H9 (cell line): ENCODE measurements at regions not wholly inside any gene's neighbourhood (a gene's known extent, or its start where the extent isn't known, plus 50 kb on each side); places are given as distances from the start of the nearest gene placed in this dataset.

Source experiments
- DNase-seq: peaks from one replicate; pipeline ENCODE4 v3.0.0-alpha.2; 2017
- H2AFZ ChIP-seq: one replicate; pipeline ENCODE4 v1.6.1; 2013; ENCODE audit warnings: mild to moderate bottlenecking, low read length, control low read depth, moderate library complexity
- H2AK5ac ChIP-seq: 2 replicates; pipeline ENCODE4 v1.6.1; 2013; ENCODE audit warnings: low read length, control low read depth, mixed read lengths; ENCODE audit not compliant: insufficient read length
- H2BK120ac ChIP-seq: one replicate; pipeline ENCODE4 v1.6.1; 2013; ENCODE audit warnings: low read depth, mild to moderate bottlenecking, low read length, control low read depth, inconsistent platforms; ENCODE audit not compliant: poor library complexity, severe bottlenecking
- H2BK12ac ChIP-seq: 2 replicates; pipeline ENCODE4 v1.6.1; 2013; ENCODE audit warnings: low read length, control low read depth, mixed read lengths, low read depth; ENCODE audit not compliant: insufficient read length
- H2BK15ac ChIP-seq: 2 replicates; pipeline ENCODE4 v1.6.1; 2013; ENCODE audit warnings: low read depth, low read length, control low read depth
- H2BK20ac ChIP-seq: one replicate; pipeline ENCODE4 v1.6.1; 2013; ENCODE audit warnings: low read depth, mild to moderate bottlenecking, low read length, control low read depth, inconsistent platforms; ENCODE audit not compliant: poor library complexity, severe bottlenecking
- H2BK5ac ChIP-seq: 2 replicates; pipeline ENCODE4 v1.6.1; 2013; ENCODE audit warnings: low read length, control low read depth, mixed read lengths; ENCODE audit not compliant: insufficient read length
- H3K14ac ChIP-seq: 2 replicates; pipeline ENCODE4 v1.6.1; 2013; ENCODE audit warnings: low read length, control low read depth; ENCODE audit not compliant: insufficient read depth
- H3K18ac ChIP-seq: 2 replicates; pipeline ENCODE4 v1.6.1; 2013; ENCODE audit warnings: low read depth, mild to moderate bottlenecking, mixed read lengths, low read length, control low read depth; ENCODE audit not compliant: insufficient read length
- H3K23ac ChIP-seq: 2 replicates; pipeline ENCODE4 v1.6.1; 2013; ENCODE audit warnings: low read length, control low read depth, mixed read lengths, low read depth; ENCODE audit not compliant: insufficient read length
- H3K23me2 ChIP-seq: 2 replicates; pipeline ENCODE4 v1.6.1; 2013; ENCODE audit warnings: low read depth, mild to moderate bottlenecking, mixed read lengths, low read length, control low read depth; ENCODE audit not compliant: insufficient read length, poor library complexity, severe bottlenecking
- H3K27ac ChIP-seq: 2 replicates; pipeline ENCODE4 v1.5.1; 2013; ENCODE audit warnings: low read length, control low read depth, mixed read lengths, low read depth; ENCODE audit not compliant: insufficient read length
- H3K27me3 ChIP-seq: 2 replicates; pipeline ENCODE4 v1.6.1; 2013; ENCODE audit warnings: low read length, control low read depth, inconsistent platforms; ENCODE audit not compliant: insufficient read depth
- H3K4ac ChIP-seq: 2 replicates; pipeline ENCODE4 v1.6.1; 2013; ENCODE audit warnings: low read depth, mild to moderate bottlenecking, control low read depth, inconsistent platforms, low read length, moderate library complexity
- H3K4me1 ChIP-seq: 2 replicates; pipeline ENCODE4 v1.6.1; 2013; ENCODE audit warnings: low read length, control low read depth, inconsistent platforms; ENCODE audit not compliant: insufficient read depth
- H3K4me2 ChIP-seq: 2 replicates; pipeline ENCODE4 v1.6.1; 2013; ENCODE audit warnings: low read length, control low read depth, mixed read lengths; ENCODE audit not compliant: insufficient read length, insufficient read depth
- H3K56ac ChIP-seq: 2 replicates; pipeline ENCODE4 v1.6.1; 2013; ENCODE audit warnings: low read depth, mild to moderate bottlenecking, mixed read lengths, low read length, control low read depth; ENCODE audit not compliant: insufficient read length
- H3K79me1 ChIP-seq: 2 replicates; pipeline ENCODE4 v1.6.1; 2013; ENCODE audit warnings: low read depth, mild to moderate bottlenecking, moderate library complexity, low read length, control low read depth, inconsistent platforms; ENCODE audit not compliant: insufficient read depth, poor library complexity, severe bottlenecking
- H3K79me2 ChIP-seq: 2 replicates; pipeline ENCODE4 v1.6.1; 2013; ENCODE audit warnings: low read length, control low read depth, inconsistent platforms; ENCODE audit not compliant: insufficient read depth
- H3K9ac ChIP-seq: 2 replicates; pipeline ENCODE4 v1.6.1; 2013; ENCODE audit warnings: low read length, control low read depth, mixed read lengths; ENCODE audit not compliant: insufficient read length; ENCODE audit errors: extremely low read depth
- H3K9me3 ChIP-seq: one replicate; pipeline ENCODE4 v1.6.1; 2013; ENCODE audit warnings: low read depth, low read length, inconsistent platforms; ENCODE audit not compliant: control insufficient read depth
- H3T11ph ChIP-seq: one replicate; pipeline ENCODE4 v1.6.1; 2013; ENCODE audit warnings: mild to moderate bottlenecking, low read length, control low read depth, inconsistent platforms
- H4K20me1 ChIP-seq: one replicate; pipeline ENCODE4 v1.6.1; 2013; ENCODE audit not compliant: control insufficient read depth, insufficient read length, insufficient read depth
- H4K5ac ChIP-seq: 2 replicates; pipeline ENCODE4 v1.6.1; 2013; ENCODE audit warnings: low read depth, mild to moderate bottlenecking, mixed read lengths, low read length, control low read depth; ENCODE audit not compliant: insufficient read length
- H4K8ac ChIP-seq: replicated peaks from 2 replicates; pipeline ENCODE4 v1.6.1; 2013; ENCODE audit warnings: low read length, control low read depth, mixed read lengths, low read depth; ENCODE audit not compliant: insufficient read length
- H4K91ac ChIP-seq: 2 replicates; pipeline ENCODE4 v1.6.1; 2013; ENCODE audit warnings: low read depth, mild to moderate bottlenecking, moderate library complexity, mixed read lengths, low read length, control low read depth; ENCODE audit not compliant: insufficient read length
- H3K27ac Mint-ChIP-seq, 3 experiments: 2 replicates in 2 of 3; 3 replicates in 1 of 3; pipeline ENCODE4 v1.8.0; 2020 to 2021; ENCODE audit warnings: mixed read lengths in 3 of 3, mild to moderate bottlenecking in 1 of 3, moderate library complexity in 1 of 3
- H3K27me3 Mint-ChIP-seq: 2 replicates; pipeline ENCODE4 v1.8.0; 2021; ENCODE audit warnings: low read depth, mild to moderate bottlenecking, moderate library complexity, mixed read lengths
- H3K36me3 Mint-ChIP-seq, 3 experiments: 2 replicates in 2 of 3; 3 replicates in 1 of 3; pipeline ENCODE4 v1.8.0; 2020 to 2021; ENCODE audit warnings: low read depth in 3 of 3, mixed read lengths in 3 of 3; ENCODE audit not compliant: insufficient read depth in 1 of 3
- H3K4me1 Mint-ChIP-seq, 2 experiments: 2 replicates each; pipeline ENCODE4 v1.8.0; 2020; ENCODE audit warnings: mixed read lengths in 2 of 2
- H3K4me3 Mint-ChIP-seq, 2 experiments: 2 replicates in 1 of 2; 3 replicates in 1 of 2; pipeline ENCODE4 v1.8.0; 2020 to 2021; ENCODE audit warnings: mild to moderate bottlenecking in 2 of 2, mixed read lengths in 2 of 2, moderate library complexity in 1 of 2
- H3K9me3 Mint-ChIP-seq, 2 experiments: 2 replicates in 1 of 2; 3 replicates in 1 of 2; pipeline ENCODE4 v1.8.0; 2020; ENCODE audit warnings: mild to moderate bottlenecking in 2 of 2, mixed read lengths in 2 of 2, moderate library complexity in 1 of 2
- CTCF ChIP-seq: fragments of 200-600 bp; sonication (generic); conservative IDR thresholded peaks from 3 replicates; pipeline ENCODE4 v1.8.0; 2021; ENCODE audit warnings: antibody characterized with exemption, mild to moderate bottlenecking

- no peak overlapping the region for H3K9ac ChIP-seq
- H3K23me2 ChIP-seq, result no peaks in the 10 kb centered on the region
- DNase-seq, result no peak
- no peaks in the 10 kb centered on the region for H3K27me3 ChIP-seq
- H4K20me1 ChIP-seq, result no peaks in the 10 kb centered on the region
- H2AK5ac ChIP-seq, result no peak overlapping the region
- no peak overlapping the region for H2AFZ ChIP-seq
- no peak overlapping the region for H3K56ac ChIP-seq
- H3K14ac ChIP-seq, result no peak overlapping the region
- H2BK20ac ChIP-seq, result no peak overlapping the region
- no peak overlapping the region for H2BK15ac ChIP-seq
- no peak overlapping the region for H3K23ac ChIP-seq
- H3K4me2 ChIP-seq, result no peak overlapping the region
- no peak overlapping the region for H3K4ac ChIP-seq
- peaks cover 3% of the 10 kb centered on the region; the same call in 1 of the 2 replicates for H3K4me1 ChIP-seq
- no peaks in the 10 kb centered on the region for H3K9me3 ChIP-seq
- no peak overlapping the region for H4K91ac ChIP-seq
- TF ChIP-seq CTCF, result no peak
- H3K18ac ChIP-seq, result no peak overlapping the region
- peaks cover 0 to 3% of the 10 kb centered on the region in 2 experiments; a peak in 1 of 5 replicates for H3K9me3 Mint-ChIP-seq
- no peak overlapping the region for H3T11ph ChIP-seq
- H3K79me1 ChIP-seq, result no peaks in the 10 kb centered on the region
- no peaks in the 10 kb centered on the region for H3K36me3 Mint-ChIP-seq
- H4K8ac ChIP-seq, result no peak overlapping the region
- H3K27ac ChIP-seq, result no peak overlapping the region
- no peak overlapping the region for H3K27ac Mint-ChIP-seq
- no peaks in the 10 kb centered on the region for H3K27me3 Mint-ChIP-seq
- H3K4me1 Mint-ChIP-seq, result peaks cover 22 to 24% of the 10 kb centered on the region in 2 experiments
- H2BK12ac ChIP-seq, result no peak overlapping the region
- no peak overlapping the region for H3K4me3 Mint-ChIP-seq
- no peak overlapping the region for H2BK120ac ChIP-seq
- no peaks in the 10 kb centered on the region for H3K79me2 ChIP-seq
- no peak overlapping the region for H4K5ac ChIP-seq
- no peak overlapping the region for H2BK5ac ChIP-seq
Measured at GRCh38 chr1:212506666-212507065, 73.9 kb downstream of the NENF start.
